Transverse colon (tissue), 4 donors: ENCODE measurements at regions not wholly inside any gene's neighbourhood (a gene's known extent, or its start where the extent isn't known, plus 50 kb on each side); places are given as distances from the start of the nearest gene placed in this dataset.

Source experiments
- DNase-seq: peaks from one replicate; pipeline ENCODE4 v3.0.0-alpha.2; 2019
- H3K27ac ChIP-seq, 4 donors: fragments of 200-600 bp; sonication (generic); 2 replicates each; pipeline ENCODE4 v1.5.1; 2016 to 2018; ENCODE audit warnings: inconsistent platforms in 4 of 4
- H3K27me3 ChIP-seq: fragments of 200-600 bp; sonication (generic); 2 replicates; pipeline ENCODE4 v1.5.1; 2017; ENCODE audit warnings: inconsistent platforms
- H3K36me3 ChIP-seq, 4 donors: fragments of 200-600 bp; sonication (generic); 2 replicates each; pipeline ENCODE4 v1.5.1; 2017 to 2019; ENCODE audit warnings: inconsistent platforms in 4 of 4
- H3K4me1 ChIP-seq, 4 donors: fragments of 200-600 bp; sonication (generic); 2 replicates each; pipeline ENCODE4 v1.5.1; 2017 to 2020; ENCODE audit warnings: inconsistent platforms in 4 of 4
- H3K4me3 ChIP-seq, 4 donors: fragments of 200-600 bp; sonication (generic); 1 replicate in 1 of 4; 2 replicates in 3 of 4; pipeline versions ENCODE4 v1.5.1 to v1.6.1; 2017 to 2019; ENCODE audit warnings: inconsistent platforms in 4 of 4
- H3K9me3 ChIP-seq, 2 donors: fragments of 200-600 bp; sonication (generic); 2 replicates each; pipeline ENCODE4 v1.5.1; 2017 to 2019; ENCODE audit warnings: inconsistent platforms in 2 of 2
- CTCF ChIP-seq, 5 experiments: fragments of 200-600 bp in 3 of 5; fragments of 450-650 bp in 2 of 5; sonication (generic) in 3 of 5; IDR thresholded peaks; 1 replicate in 2 of 5; 2 replicates in 3 of 5; pipeline ENCODE4 v1.5.1; 2016 to 2017; ENCODE audit warnings: antibody characterized with exemption in 5 of 5, inconsistent platforms in 3 of 5, mild to moderate bottlenecking in 2 of 5, moderate library complexity in 1 of 5
- EP300 ChIP-seq: sonication (generic); formaldehyde crosslinking; IDR thresholded peaks from one replicate; pipeline ENCODE4 v1.6.1; 2017; ENCODE audit warnings: antibody characterized with exemption, low read depth
- POLR2A ChIP-seq: fragments of 450-650 bp; IDR thresholded peaks from one replicate; pipeline ENCODE4 v1.6.1; 2016; ENCODE audit warnings: antibody characterized with exemption, mild to moderate bottlenecking, moderate library complexity
- POLR2AphosphoS5 ChIP-seq, 3 donors: sonication (generic); formaldehyde crosslinking; IDR thresholded peaks; one replicate each; pipeline ENCODE4 v1.6.1; 2016; ENCODE audit warnings: antibody characterized with exemption in 3 of 3
- WGBS, 2 donors: methylation state at CpG; one replicate each; pipeline ENCODE4 v1.1.5; 2018; ENCODE audit warnings: low coverage in 1 of 2; 5-methylcytosine and 5-hydroxymethylcytosine counted together
- in situ Hi-C, 4 donors: fragments of 200-750 bp; cut with MboI; loops; one replicate each; pipeline versions ENCODE4 v1.15.0 to v1.15.1; 2017; ENCODE audit warnings: low sequenced_read_pairs in 3 of 4, low pct_ligation_motif_present in 1 of 4, low pct_unique_long_range_greater_than_20kb in 1 of 4
- intact Hi-C: fragments of 100-400 bp; cut with DNase I; formaldehyde crosslinking; loops from one replicate; pipeline ENCODE4 v1.15.1; 2023; ENCODE audit warnings: low total_unique reads

GRCh38 chr11:31863170-31863832 is 52.2 kb upstream of the PAX6 start:
- in situ Hi-C loops (loop anchor here in 1 of 4 donors (25.0 kb wide), 1 partner anchor 376 kb away; no protein-coding TSS in a partner anchor), intact Hi-C loops (no loop called here)
- TF ChIP-seq CTCF (IDR thresholded peaks at IDR 0.05): no peak
- Histone ChIP-seq H3K36me3 (no peaks in the 10 kb centered on the region), H3K27ac (no peak overlapping the region), H3K4me1 (no peaks in the 10 kb centered on the region), H3K4me3 (no peak overlapping the region), H3K27me3 (peaks cover 4% of the 10 kb centered on the region), H3K9me3 (no peaks in the 10 kb centered on the region)
- WGBS, 2 donors: 58 to 77% methylated on average over 3 to 7 of the region's 7 CpGs
- DNase-seq: no peak

- Histone ChIP-seq H3K27ac (no peak overlapping the region), H3K9me3 (no peaks in the 10 kb centered on the region), H3K27me3 (peaks cover 4% of the 10 kb centered on the region), H3K36me3 (no peaks in the 10 kb centered on the region), H3K4me1 (no peaks in the 10 kb centered on the region), H3K4me3 (no peak overlapping the region)
- DNase-seq: no peak
- intact Hi-C loops: no loop called here
- no peak for TF ChIP-seq CTCF (IDR thresholded peaks at IDR 0.05)
- TF ChIP-seq POLR2AphosphoS5 (IDR thresholded peaks at IDR 0.05): no peak
- no peak for TF ChIP-seq POLR2A
- TF ChIP-seq EP300: no peak
- in situ Hi-C loops: loop anchor here in 1 of 4 donors (25.0 kb wide), 1 partner anchor 374 kb away; no protein-coding TSS in a partner anchor
- 62 to 63% methylated on average over 3 of the region's 3 CpGs for WGBS, 2 donors
Observed at GRCh38 chr11:31861011-31861410, 49.9 kb upstream of the PAX6 start.
